ENCODE measurements at regions not wholly inside any gene's neighbourhood (a gene's known extent, or its start where the extent isn't known, plus 50 kb on each side); places are given as distances from the start of the nearest gene placed in this dataset.

- no peak for DNase-seq (ENCODE audit: low read depth in 2 of 3, low spot score in 2 of 3)
Observed at GRCh38 chr6:56407883-56408410, 160.6 kb upstream of the COL21A1 start.

GRCh38 chr6:56406276-56407269 lies 159.2 kb upstream of the COL21A1 start:
- DNase-seq (ENCODE audit: low read depth in 2 of 3, low spot score in 2 of 3) = no peak

GRCh38 chr6:56404599-56404998 lies 157.2 kb upstream of the COL21A1 start:
- no peak for DNase-seq (ENCODE audit: low read depth in 2 of 3, low spot score in 2 of 3)

- DNase-seq (ENCODE audit: low read depth in 2 of 3, low spot score in 2 of 3) = no peak
Observed at GRCh38 chr6:56403745-56404144, 156.4 kb upstream of the COL21A1 start.

- DNase-seq (ENCODE audit: low read depth in 2 of 3, low spot score in 2 of 3) = no peak
Observed at GRCh38 chr6:56401477-56402070, 154.2 kb upstream of the COL21A1 start.

GRCh38 chr6:56400273-56400672 lies 152.9 kb upstream of the COL21A1 start:
- no peak for DNase-seq (ENCODE audit: low read depth in 2 of 3, low spot score in 2 of 3)

- DNase-seq (ENCODE audit: low read depth in 2 of 3, low spot score in 2 of 3) = no peak
Observed at GRCh38 chr6:56399672-56400263, 152.4 kb upstream of the COL21A1 start.

GRCh38 chr6:56399250-56399671 lies 151.9 kb upstream of the COL21A1 start:
- DNase-seq (ENCODE audit: low read depth in 2 of 3, low spot score in 2 of 3) = no peak

- no peak for DNase-seq (ENCODE audit: low read depth in 2 of 3, low spot score in 2 of 3)
Observed at GRCh38 chr6:56396435-56396834, 149.1 kb upstream of the COL21A1 start.

- no peak for DNase-seq (ENCODE audit: low read depth in 2 of 3, low spot score in 2 of 3)
Observed at GRCh38 chr6:56393615-56394612, 146.5 kb upstream of the COL21A1 start.

GRCh38 chr6:56388415-56388755 lies 141.0 kb upstream of the COL21A1 start:
- no peak for DNase-seq (ENCODE audit: low read depth in 2 of 3, low spot score in 2 of 3)

GRCh38 chr6:56387621-56388414 lies 140.4 kb upstream of the COL21A1 start:
- DNase-seq (ENCODE audit: low read depth in 2 of 3, low spot score in 2 of 3) = no peak

- DNase-seq (ENCODE audit: low read depth in 2 of 3, low spot score in 2 of 3) = no peak
Observed at GRCh38 chr6:56386717-56387116, 139.3 kb upstream of the COL21A1 start.

- no peak for DNase-seq (ENCODE audit: low read depth in 2 of 3, low spot score in 2 of 3)
Observed at GRCh38 chr6:56385981-56386593, 138.7 kb upstream of the COL21A1 start.

- no peak for DNase-seq (ENCODE audit: low read depth in 2 of 3, low spot score in 2 of 3)
Observed at GRCh38 chr6:56383160-56383559, 135.8 kb upstream of the COL21A1 start.

GRCh38 chr6:56382416-56382940 lies 135.1 kb upstream of the COL21A1 start:
- no peak for DNase-seq (ENCODE audit: low read depth in 2 of 3, low spot score in 2 of 3)

GRCh38 chr6:56381801-56382251 lies 134.4 kb upstream of the COL21A1 start:
- DNase-seq (ENCODE audit: low read depth in 2 of 3, low spot score in 2 of 3) = no peak

- no peak for DNase-seq (ENCODE audit: low read depth in 2 of 3, low spot score in 2 of 3)
Observed at GRCh38 chr6:56380476-56380875, 133.1 kb upstream of the COL21A1 start.
